CD4-positive, alpha-beta T cell treated with Interleukin-17A for 1 hour (primary cell): ENCODE measurements at regions not wholly inside any gene's neighbourhood (a gene's known extent, or its start where the extent isn't known, plus 50 kb on each side); places are given as distances from the start of the nearest gene placed in this dataset.
"Not testable (repeated sequence)": the region's sequence is repeated elsewhere in the genome, so short reads cannot be mapped to it uniquely, and the experiment has no call there.

ENCODE experiments used
- DNase-seq: peaks from one replicate; pipeline ENCODE4 v3.0.0-alpha.2; 2020

GRCh38 chr6:144479991-144480390, 194.9 kb downstream of the UTRN start:
- no peak for DNase-seq

- no peak for DNase-seq
These were observed 195.3 kb downstream of the UTRN start for GRCh38 chr6:144480473-144480872.

DNA sequence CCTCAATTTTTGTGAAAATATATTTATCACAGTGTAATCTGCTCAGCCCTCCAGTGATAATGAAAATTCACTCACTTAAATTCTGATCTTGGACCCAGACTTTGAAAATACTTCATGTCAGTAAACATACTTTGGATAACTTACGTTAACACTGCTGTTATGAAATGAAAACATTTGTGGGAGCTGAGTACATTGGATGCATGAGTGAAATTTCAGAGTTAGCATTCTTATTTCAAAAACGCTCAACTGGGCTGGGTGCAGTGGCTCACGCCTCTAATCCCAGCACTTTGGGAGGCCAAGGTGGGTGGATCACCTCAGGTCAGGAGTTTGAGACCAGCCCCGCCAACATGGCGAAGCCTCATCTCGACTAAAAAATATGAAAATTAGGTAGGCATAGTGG, 196.4 kb downstream of the UTRN start:
- DNase-seq: no peak

- peak; percentile 77 for DNase-seq
These were observed 197.0 kb downstream of the UTRN start for GRCh38 chr6:144482142-144482541.

GRCh38 chr6:144485531-144485930, 200.4 kb downstream of the UTRN start:
- DNase-seq: no peak

DNA sequence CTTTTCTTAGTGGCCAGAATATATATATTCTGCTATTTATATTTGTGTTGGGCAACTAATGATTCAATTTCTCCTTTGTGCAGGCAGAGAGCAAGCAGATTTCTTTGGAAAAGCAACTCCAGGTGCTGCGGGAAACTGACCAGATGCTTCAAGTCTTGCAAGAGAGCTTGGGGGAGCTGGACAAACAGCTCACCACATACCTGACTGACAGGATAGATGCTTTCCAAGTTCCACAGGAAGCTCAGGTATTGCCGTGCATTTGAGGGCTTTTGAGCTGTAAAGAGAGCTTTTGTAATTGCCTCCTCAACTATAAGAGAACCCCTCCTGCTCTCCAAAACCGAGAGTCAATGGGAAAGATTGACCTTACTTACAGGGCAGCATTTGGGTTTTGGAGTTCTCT, 203.5 kb downstream of the UTRN start:
- DNase-seq: no peak

DNA sequence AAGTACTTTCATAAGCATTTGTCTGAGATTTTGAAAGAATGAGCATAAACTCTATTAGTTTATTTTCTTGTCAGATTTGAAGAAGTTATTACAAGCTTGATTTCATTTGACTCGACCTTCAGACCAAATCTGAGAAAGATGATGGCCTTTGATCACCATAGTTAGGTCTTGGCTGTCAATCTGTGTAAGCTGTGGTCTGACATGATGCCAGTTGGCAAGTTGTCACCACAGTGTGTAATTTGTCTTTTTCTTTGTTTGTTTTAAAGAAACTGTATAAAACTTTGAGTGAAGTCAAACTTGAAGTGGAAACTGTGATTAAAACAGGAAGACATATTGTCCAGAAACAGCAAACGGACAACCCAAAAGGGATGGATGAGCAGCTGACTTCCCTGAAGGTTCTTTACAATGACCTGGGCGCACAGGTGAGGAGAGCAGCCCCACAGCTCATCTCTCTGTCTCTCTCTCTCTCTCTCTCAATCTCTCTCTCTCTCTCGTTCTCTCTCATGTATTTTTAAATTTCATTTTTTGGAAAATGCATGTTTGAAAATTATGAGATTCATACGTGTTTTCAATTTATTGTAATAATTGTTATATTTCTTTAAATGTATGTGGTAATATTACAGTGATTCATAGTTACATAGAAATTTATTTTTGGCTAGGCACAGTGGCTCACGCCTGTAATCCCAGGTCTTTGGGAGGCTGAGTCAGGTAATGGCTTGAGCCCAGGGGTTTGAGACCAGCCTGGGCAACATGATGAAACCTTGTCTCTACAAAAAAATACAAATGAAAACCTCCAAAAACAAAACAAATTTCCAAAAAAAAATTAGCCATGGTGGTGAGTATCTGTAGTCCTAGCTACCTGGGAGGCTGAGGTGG, 208.1 kb downstream of the UTRN start:
- no peak for DNase-seq

DNA sequence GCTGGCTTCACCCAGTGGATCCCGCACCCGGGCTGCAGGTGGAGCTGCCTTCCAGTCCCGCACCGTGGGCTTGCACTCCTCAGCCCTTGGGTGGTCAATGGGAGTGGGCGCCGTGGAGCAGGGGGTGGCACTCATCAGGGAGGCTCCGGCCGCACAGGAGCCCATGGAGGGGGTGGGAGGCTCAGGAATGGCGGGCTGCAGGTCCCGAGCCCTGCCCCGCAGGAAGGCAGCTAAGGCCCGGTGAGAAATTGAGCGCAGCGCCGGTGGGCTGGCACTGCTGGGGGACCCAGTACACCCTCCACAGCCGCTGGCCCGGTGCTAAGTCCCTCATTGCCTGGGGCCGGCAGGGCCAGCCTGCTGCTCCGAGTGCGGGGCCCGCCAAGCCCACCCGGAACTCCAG, 209.9 kb downstream of the UTRN start:
- not testable (repeated sequence) for DNase-seq

- DNase-seq: no peak
These were observed 212.5 kb downstream of the UTRN start for GRCh38 chr6:144497650-144498049.

DNA sequence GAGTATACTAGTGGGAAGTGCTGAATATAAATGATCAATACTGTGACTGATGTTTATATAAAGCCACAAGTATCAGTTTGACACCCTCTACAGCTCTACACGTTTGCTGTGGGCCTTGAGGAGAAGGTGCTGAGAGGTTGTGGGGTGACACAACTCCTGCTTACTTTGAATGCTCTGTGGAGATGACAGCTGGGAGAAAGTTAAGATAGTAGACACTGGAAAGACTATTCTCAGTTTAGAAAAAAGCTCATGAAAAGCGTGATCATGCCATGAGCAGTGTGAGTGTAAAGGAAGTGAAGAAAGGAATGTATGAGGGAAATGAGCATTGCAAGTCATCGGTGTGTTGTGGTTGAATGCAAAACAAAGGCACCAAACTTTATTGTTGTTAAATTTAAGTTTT, 215.8 kb downstream of the UTRN start:
- DNase-seq: no peak

DNA sequence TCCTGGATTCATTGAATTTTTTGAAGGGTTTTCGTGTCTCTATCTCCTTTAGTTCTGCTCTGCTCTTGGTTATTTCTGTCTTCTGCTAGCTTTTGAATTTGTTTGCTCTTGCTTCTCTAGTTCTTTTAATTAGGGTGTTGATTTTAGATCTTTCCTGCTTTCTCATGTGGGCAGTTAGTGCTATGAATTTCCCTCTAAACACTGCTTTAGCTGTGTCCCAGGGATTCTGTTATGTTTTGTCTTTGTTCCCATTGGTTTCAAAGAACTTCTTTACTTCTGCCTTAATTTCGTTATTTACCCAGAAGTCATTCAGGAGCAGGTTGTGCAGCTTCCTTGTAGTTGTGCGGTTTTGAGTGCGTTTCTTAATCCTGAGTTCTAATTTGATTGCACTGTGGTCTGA, 220.1 kb downstream of the UTRN start:
- DNase-seq: not testable (repeated sequence)

- not testable (repeated sequence) for DNase-seq
These were observed 220.9 kb downstream of the UTRN start for GRCh38 chr6:144506051-144506450.

DNA sequence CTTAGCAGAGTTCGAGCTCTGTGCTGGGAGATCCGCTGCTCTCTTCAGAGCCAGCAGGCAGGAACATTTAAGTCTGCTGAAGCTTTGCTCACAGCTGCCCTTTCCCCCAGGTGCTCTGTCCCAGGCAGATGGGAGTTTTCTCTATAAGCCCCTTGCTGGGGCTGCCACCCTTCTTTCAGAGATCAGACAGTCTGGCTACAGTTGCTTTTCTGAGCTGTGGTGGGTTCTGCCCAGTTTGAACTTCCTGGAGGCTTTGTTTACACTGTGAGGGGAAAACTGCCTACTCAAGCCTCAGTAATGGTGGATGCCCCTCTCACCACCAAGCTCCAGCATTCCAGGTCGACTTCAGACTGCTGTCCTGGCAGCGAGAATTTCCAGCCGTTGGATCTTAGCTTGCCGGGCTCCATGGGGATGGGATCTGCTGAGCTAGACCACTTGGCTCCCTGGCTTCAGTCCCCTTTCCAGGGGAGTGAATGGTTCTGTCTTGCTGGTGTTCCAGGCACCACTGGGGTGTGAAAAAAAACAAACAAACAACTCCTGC, 222.7 kb downstream of the UTRN start:
- DNase-seq: not testable (repeated sequence)

DNA sequence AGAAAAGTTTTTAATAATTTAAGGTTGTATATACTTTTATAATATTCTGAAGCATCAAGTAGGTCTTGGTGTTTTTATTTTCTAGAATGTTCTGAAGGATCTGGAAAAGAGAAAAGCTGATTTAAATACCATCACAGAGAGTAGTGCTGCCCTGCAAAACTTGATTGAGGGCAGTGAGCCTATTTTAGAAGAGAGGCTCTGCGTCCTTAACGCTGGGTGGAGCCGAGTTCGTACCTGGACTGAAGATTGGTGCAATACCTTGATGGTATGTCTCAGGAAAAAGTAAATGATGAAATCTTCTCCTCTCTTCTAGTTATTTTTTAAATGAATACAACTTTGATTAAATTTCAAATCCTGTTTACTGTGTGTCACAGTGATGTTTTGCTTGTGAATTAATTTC, 225.7 kb downstream of the UTRN start:
- DNase-seq: no peak

DNA sequence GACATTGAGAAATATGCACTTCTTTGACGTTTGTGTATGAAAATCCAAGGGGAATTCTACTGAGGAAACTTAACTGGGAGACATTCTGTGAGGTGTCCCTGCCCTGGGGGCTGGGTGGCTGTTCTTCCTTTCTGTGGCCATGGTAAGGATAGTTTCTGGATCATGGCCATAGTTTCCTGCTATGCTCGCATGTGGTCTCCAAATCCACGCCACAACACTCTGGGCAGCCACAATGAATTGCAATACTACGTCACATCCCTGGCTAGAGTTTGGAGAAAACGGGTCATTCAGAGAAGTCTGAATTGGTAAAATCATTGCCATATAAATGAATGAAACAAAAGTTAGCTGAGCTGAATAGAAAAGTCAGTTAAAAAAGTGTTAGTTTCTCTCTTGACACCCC, 230.6 kb downstream of the UTRN start:
- no peak for DNase-seq

GRCh38 chr6:144519426-144519825, 234.3 kb downstream of the UTRN start:
- no peak for DNase-seq

DNA sequence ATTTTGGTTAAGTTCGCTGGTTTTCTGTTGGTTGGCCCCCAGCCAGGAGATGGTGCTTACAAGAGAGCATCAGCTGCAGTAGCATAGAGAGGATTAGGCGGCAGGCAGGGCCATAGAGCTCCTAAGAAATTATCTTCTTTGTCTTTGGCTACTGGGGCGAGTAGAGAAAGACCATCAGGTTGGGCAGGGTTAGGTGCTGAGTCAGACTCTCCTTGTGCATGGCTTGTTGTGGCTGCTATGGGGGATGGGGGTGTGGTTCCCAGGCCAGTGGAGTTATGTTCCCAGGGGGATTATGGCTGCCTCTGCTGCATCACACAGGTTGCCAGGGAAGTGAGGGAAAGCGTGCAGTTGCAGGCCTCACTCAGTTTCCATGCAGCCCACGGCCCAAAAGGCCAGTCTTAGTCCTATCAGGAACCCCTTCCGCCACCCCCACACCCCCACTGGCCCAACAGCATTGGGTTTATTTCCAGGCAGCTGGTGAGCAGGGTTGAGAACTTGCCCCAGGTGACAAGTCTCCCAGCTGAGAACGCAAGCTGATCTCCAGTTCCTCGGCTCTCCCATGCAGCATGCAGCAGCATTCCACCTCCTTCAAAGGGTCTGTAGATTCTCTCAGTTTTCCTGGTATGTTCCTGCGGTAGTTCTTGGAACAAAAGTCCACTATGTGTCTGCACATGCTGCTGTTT, 243.7 kb downstream of the UTRN start:
- DNase-seq: no peak

- DNase-seq: no peak
These were observed 245.0 kb downstream of the UTRN start for GRCh38 chr6:144530118-144530517.

DNA sequence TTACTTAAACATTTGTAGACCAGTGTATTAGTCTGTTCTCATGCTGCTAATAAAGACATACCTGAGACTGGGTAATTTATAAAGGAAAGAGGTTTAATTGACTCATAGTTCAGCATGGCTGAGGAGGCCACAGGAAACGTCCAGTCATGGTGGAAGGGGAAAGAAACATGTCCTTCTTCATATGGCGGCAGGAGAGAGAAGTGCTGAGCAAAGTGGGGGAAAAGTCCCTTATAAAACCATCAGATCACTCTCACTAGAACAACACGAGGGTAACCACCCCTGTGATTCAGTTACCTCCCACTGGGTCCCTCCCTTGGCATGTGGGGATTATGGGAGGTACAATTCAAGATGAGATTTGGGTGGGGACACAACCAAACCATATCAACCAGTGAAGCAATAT, 247.1 kb downstream of the UTRN start:
- DNase-seq: not testable (repeated sequence)

GRCh38 chr6:144534180-144534579, 249.0 kb downstream of the UTRN start:
- no peak for DNase-seq

DNA sequence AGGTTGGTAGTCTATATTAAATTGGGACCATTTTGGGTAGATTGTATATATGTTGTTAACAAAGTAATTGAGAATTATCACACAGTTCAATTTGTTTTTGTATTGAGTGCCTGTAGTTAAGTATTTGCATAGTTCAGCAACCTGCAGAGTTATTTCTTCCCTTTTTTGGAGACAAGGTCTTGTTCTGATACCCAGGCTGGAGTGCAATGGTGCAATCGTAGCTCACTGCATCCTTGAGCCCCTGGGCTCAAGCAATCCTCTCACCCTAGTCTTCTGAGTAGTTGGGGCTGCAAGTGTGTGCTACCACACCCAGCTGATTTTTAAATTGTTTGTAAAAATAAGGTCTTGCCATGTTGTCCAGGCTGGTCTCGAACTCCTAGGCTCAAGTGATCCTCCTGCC, 250.5 kb downstream of the UTRN start:
- no peak for DNase-seq

- no peak for DNase-seq
These were observed 250.9 kb downstream of the UTRN start for GRCh38 chr6:144536079-144536478.

DNA sequence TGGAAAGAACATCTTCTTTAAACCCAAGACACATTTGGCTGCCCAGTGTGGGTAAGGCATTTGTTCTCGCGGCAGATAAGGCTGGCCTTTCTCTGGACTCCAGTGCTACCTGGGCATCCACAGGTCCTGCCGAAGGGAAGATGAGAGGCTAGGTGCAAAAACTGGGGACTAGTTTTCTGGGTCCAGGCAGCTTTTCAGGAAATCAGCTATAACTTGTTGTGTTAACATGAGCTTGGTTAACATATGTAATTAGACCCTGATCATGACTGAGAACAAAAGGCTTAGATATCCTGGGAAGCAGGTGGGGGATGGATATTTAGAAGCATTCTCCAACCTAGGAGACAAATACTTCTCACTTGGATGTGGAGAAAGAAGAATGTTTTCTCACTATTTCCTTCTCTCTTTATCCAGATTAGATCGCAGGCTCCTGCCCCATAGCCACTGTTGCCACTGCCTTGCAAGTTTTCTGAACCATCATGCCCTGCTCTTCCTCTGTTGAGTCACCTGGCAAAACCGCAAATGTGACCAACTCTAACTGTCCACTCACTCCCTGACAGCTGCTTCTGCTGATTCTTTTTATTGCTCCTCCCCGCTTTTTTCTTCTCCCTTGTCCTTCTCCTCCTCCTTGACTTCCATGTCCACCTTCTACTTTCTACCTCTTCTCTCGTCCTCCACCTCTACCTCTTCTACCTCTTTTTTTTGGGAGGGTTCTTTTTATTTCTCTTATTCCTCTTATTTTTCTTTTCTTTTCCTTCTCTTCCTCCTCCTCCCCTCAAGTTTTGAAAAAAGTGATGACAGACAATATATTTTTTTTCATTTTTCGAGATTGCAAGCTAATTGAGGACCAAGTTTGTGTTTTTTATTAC, 258.1 kb downstream of the UTRN start:
- DNase-seq: no peak
